Lower lobe of right lung (tissue), 2 donors: ENCODE measurements at regions not wholly inside any gene's neighbourhood (a gene's known extent, or its start where the extent isn't known, plus 50 kb on each side); places are given as distances from the start of the nearest gene placed in this dataset.

Experiments
- ATAC-seq, 2 donors: fragments of 200-7000 bp; cut with Tn5 transposase; one replicate each; pipeline ENCODE4 v1.9.1; 2020 to 2022; ENCODE audit warnings: mild to moderate bottlenecking in 2 of 2, moderate library complexity in 2 of 2
- DNase-seq: peaks from one replicate; pipeline ENCODE4 v3.0.0-alpha.2; 2020
- H3K27ac ChIP-seq: fragments of 200-600 bp; one replicate; pipeline ENCODE4 v1.8.0; 2022
- H3K27me3 ChIP-seq: fragments of 200-600 bp; one replicate; pipeline ENCODE4 v1.8.0; 2022; ENCODE audit warnings: low read depth
- H3K36me3 ChIP-seq: fragments of 200-600 bp; one replicate; pipeline ENCODE4 v1.8.0; 2022; ENCODE audit warnings: mild to moderate bottlenecking
- H3K4me1 ChIP-seq: fragments of 200-600 bp; one replicate; pipeline ENCODE4 v1.8.0; 2022
- H3K4me3 ChIP-seq: fragments of 200-600 bp; one replicate; pipeline ENCODE4 v1.8.0; 2022; ENCODE audit warnings: mild to moderate bottlenecking
- H3K9me3 ChIP-seq: fragments of 200-600 bp; one replicate; pipeline ENCODE4 v1.8.0; 2022
- CTCF ChIP-seq: fragments of 200-600 bp; IDR thresholded peaks from one replicate; pipeline ENCODE4 v1.8.0; 2022; ENCODE audit warnings: antibody characterized with exemption, mild to moderate bottlenecking
- intact Hi-C: fragments of 100-400 bp; cut with DNase I; formaldehyde crosslinking; loops from one replicate; pipeline ENCODE4 v1.11.0; 2022
- donor health status: DM: no; HTN: yes; CAD: no; lungs with severe emphysema.

GRCh38 chr4:180947425-180947824 lies 1295.8 kb upstream of the TENM3 start:
- no peak for ATAC-seq
- Histone ChIP-seq H3K27ac (no peak overlapping the region), H3K4me1 (no peaks in the 10 kb centered on the region), H3K9me3 (no peaks in the 10 kb centered on the region), H3K36me3 (no peaks in the 10 kb centered on the region), H3K4me3 (no peak overlapping the region), H3K27me3 (no peaks in the 10 kb centered on the region)
- DNase-seq, result no peak
- TF ChIP-seq CTCF, result no peak
- intact Hi-C loops, result no loop called here

GRCh38 chr4:180949424-180950213 lies 1293.6 kb upstream of the TENM3 start:
- H3K27ac ChIP-seq, result no peak overlapping the region
- no peaks in the 10 kb centered on the region for H3K4me1 ChIP-seq
- H3K27me3 ChIP-seq, result no peaks in the 10 kb centered on the region
- H3K4me3 ChIP-seq, result no peak overlapping the region
- no peaks in the 10 kb centered on the region for H3K9me3 ChIP-seq
- intact Hi-C loops, result no loop called here
- TF ChIP-seq CTCF, result no peak
- no peak for DNase-seq
- no peaks in the 10 kb centered on the region for H3K36me3 ChIP-seq
- ATAC-seq, result no peak

- no peak for DNase-seq
- no peaks in the 10 kb centered on the region for H3K4me1 ChIP-seq
- intact Hi-C loops, result no loop called here
- no peaks in the 10 kb centered on the region for H3K36me3 ChIP-seq
- H3K4me3 ChIP-seq, result no peak overlapping the region
- no peak overlapping the region for H3K27ac ChIP-seq
- H3K9me3 ChIP-seq, result no peaks in the 10 kb centered on the region
- no peak for ATAC-seq
- H3K27me3 ChIP-seq, result no peaks in the 10 kb centered on the region
- no peak for TF ChIP-seq CTCF
These were observed 1292.8 kb upstream of the TENM3 start for GRCh38 chr4:180950377-180950776.

- Histone ChIP-seq H3K27me3 (no peaks in the 10 kb centered on the region), H3K36me3 (no peaks in the 10 kb centered on the region), H3K9me3 (no peaks in the 10 kb centered on the region), H3K4me1 (no peaks in the 10 kb centered on the region), H3K27ac (no peak overlapping the region), H3K4me3 (no peak overlapping the region)
- TF ChIP-seq CTCF, result no peak
- intact Hi-C loops, result no loop called here
- DNase-seq, result no peak
- ATAC-seq, result no peak
These were observed 1291.9 kb upstream of the TENM3 start for GRCh38 chr4:180951312-180951711.

- Histone ChIP-seq H3K4me1 (no peaks in the 10 kb centered on the region), H3K27me3 (no peaks in the 10 kb centered on the region), H3K4me3 (no peak overlapping the region), H3K36me3 (no peaks in the 10 kb centered on the region), H3K27ac (no peak overlapping the region), H3K9me3 (no peaks in the 10 kb centered on the region)
- TF ChIP-seq CTCF, result no peak
- ATAC-seq (no peak), DNase-seq (no peak)
- intact Hi-C loops, result no loop called here
These were observed 1289.6 kb upstream of the TENM3 start for GRCh38 chr4:180953572-180953971.
